ENCODE measurements at regions not wholly inside any gene's neighbourhood (a gene's known extent, or its start where the extent isn't known, plus 50 kb on each side); places are given as distances from the start of the nearest gene placed in this dataset.

- no peaks in the 10 kb centered on the region for H3K4me1 Mint-ChIP-seq
- H3K9me3 Mint-ChIP-seq, result no peaks in the 10 kb centered on the region
- ChIA-PET CTCF (no interaction called here), POLR2A (no interaction called here)
- H3K36me3 Mint-ChIP-seq (ENCODE audit: low read depth), result no peaks in the 10 kb centered on the region
- peaks cover 2% of the 10 kb centered on the region for H3K27me3 Mint-ChIP-seq
- H3K4me3 Mint-ChIP-seq, result no peak overlapping the region
- ATAC-seq (ENCODE audit: low read depth) (no peak), DNase-seq (no peak)
- no peak for TF ChIP-seq CTCF (IDR thresholded peaks at IDR 0.05)
- intact Hi-C loops (cut with micrococcal nuclease), result loop anchor here (5.0 to 10.0 kb wide), 2 partner anchors 185 to 1043 kb away; no protein-coding TSS in a partner anchor
- H3K27ac Mint-ChIP-seq, result no peak overlapping the region
Observed at GRCh38 chr21:35929901-35930300, 130.4 kb downstream of the SETD4 start.

DNA sequence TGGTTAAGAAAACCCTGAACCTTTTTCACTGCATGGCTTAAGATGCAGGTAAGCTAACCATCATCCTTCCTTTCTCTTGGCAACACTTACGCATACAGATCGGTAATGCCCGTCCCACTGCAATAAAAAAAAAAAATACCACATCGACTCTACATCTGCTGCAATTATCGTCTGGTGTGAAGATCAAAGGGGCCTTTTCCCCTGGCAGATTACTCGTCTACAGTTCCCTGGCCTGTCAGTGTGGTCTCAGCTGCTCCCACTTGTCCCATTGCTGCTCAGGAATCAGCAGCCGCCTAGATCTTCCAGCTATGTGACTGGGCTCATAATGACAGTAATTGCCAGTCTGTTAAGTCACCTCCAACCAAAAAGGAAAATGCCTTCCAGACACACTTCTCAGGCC, 133.1 kb downstream of the SETD4 start:
- Mint-ChIP-seq H3K9me3 (no peaks in the 10 kb centered on the region), H3K4me3 (no peak overlapping the region), H3K36me3 (ENCODE audit: low read depth) (no peaks in the 10 kb centered on the region), H3K27me3 (peaks cover 8% of the 10 kb centered on the region), H3K27ac (no peak overlapping the region), H3K4me1 (no peaks in the 10 kb centered on the region)
- intact Hi-C loops (cut with micrococcal nuclease), result no loop called here
- no peak for ATAC-seq (ENCODE audit: low read depth)
- TF ChIP-seq CTCF (IDR thresholded peaks at IDR 0.05), result no peak
- POLR2A ChIA-PET, result interaction anchor here (0.6 kb wide), 1 partner anchor 989 kb away, joined by 5 read pairs; no protein-coding TSS in a partner anchor
- CTCF ChIA-PET, result no interaction called here
- no peak for DNase-seq

DNA sequence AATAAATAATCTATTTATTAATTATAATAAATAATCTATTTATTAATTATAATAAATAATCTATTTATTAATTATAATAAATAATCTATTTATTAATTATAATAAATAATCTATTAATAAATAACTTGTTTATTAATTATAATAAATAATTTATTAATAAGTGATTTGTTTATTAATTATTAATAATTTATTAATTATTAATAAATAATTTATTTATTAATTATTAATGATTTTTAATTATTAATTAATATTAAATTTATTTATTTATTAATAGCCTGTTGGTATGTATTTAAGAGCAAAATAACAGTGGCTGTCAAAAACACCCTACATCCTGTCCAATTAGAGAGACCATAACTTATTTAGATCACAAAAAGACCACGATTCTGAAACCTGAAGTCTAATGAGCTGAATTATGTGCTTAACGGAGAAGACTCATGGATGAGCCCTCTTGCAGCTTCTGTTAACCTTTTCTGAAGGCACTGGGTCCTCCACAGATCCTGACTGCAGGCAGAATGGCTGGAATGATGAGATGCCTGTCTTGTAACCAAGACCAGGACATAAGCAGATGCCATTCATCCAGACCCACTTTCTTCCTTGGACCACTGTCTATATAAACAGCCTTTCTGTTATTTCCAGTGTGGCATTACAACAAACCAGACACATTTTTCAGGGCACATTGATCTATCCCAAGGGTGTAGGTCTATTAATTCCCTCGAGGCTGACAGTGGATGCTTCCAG, 134.2 kb downstream of the SETD4 start:
- intact Hi-C loops (cut with micrococcal nuclease), result no loop called here
- DNase-seq (no peak), ATAC-seq (ENCODE audit: low read depth) (no peak)
- Mint-ChIP-seq H3K9me3 (no peaks in the 10 kb centered on the region), H3K27ac (no peak overlapping the region), H3K4me1 (no peaks in the 10 kb centered on the region), H3K36me3 (ENCODE audit: low read depth) (no peaks in the 10 kb centered on the region), H3K27me3 (peaks cover 10% of the 10 kb centered on the region), H3K4me3 (no peak overlapping the region)
- ChIA-PET CTCF (no interaction called here), POLR2A (no interaction called here)
- TF ChIP-seq CTCF (IDR thresholded peaks at IDR 0.05), result no peak

DNA sequence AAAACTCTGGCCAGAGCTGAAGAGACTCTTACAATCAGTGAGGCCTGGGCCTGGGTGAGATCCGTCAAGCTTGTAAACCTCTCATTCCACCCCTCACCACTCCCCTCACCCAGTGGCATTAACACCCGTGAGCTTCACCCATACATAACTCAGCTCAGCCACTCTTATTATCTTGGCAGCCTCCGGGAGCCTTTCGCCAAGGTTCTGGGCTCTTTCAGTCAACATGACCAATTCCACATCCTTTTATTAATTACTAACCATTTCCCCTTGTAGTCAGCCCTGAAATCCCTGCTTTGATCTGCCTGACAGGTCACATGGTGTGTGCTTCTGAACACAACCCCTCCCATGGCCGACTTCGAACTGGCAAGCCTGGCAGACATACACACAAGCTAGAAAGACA, 134.8 kb downstream of the SETD4 start:
- no peak for TF ChIP-seq CTCF (IDR thresholded peaks at IDR 0.05)
- Mint-ChIP-seq H3K27ac (no peak overlapping the region), H3K9me3 (no peaks in the 10 kb centered on the region), H3K4me1 (no peaks in the 10 kb centered on the region), H3K4me3 (no peak overlapping the region), H3K36me3 (ENCODE audit: low read depth) (no peaks in the 10 kb centered on the region), H3K27me3 (peaks cover 10% of the 10 kb centered on the region)
- ChIA-PET CTCF (no interaction called here), POLR2A (interaction anchor here (0.6 kb wide), 1 partner anchor 193 kb away, joined by 3 read pairs; no protein-coding TSS in a partner anchor)
- ATAC-seq (ENCODE audit: low read depth), result peak; percentile 37
- DNase-seq, result no peak
- intact Hi-C loops (cut with micrococcal nuclease), result no loop called here

DNA sequence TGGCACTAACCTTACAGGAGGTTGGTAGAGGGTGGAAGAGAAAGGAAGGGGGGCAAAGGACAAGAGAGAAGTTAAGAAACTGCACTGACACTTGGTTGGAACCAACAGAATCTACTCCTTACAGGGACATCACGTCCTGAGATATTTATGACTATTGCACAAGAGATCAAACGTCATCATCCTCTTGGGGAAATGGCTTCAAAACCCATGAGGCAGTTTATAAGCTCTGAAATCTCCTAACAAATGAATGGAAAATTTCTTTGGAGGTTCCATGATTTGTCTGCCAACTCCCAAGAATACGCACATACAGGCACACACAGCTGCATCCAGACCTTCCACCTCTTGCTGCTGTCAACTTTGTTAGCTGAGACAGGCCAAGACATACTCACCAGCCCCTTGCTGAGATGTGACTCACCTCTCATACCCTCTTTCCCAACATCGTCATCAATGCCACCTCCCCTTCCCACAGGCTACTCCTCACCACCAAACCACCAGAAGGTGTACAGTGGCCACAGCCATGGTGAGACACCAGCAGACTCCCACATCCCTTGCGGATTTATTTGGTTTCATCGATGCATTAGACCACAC, 135.5 kb downstream of the SETD4 start:
- ChIA-PET POLR2A (no interaction called here), CTCF (no interaction called here)
- no peaks in the 10 kb centered on the region for H3K36me3 Mint-ChIP-seq (ENCODE audit: low read depth)
- ATAC-seq (ENCODE audit: low read depth) (no peak), DNase-seq (no peak)
- H3K9me3 Mint-ChIP-seq, result no peaks in the 10 kb centered on the region
- TF ChIP-seq CTCF (IDR thresholded peaks at IDR 0.05), result no peak
- peaks cover 10% of the 10 kb centered on the region for H3K27me3 Mint-ChIP-seq
- no peaks in the 10 kb centered on the region for H3K4me1 Mint-ChIP-seq
- no peak overlapping the region for H3K27ac Mint-ChIP-seq
- intact Hi-C loops (cut with micrococcal nuclease), result no loop called here
- no peak overlapping the region for H3K4me3 Mint-ChIP-seq

Measured in activated B cell treated with CpG ODN at 0.5 μM for 24 hours (primary cell).